A549 (cell line): ENCODE measurements at regions not wholly inside any gene's neighbourhood (a gene's known extent, or its start where the extent isn't known, plus 50 kb on each side); places are given as distances from the start of the nearest gene placed in this dataset.

Experiments
- BHLHE40 ChIP-seq: IDR thresholded peaks from 2 replicates; pipeline ENCODE4 v1.6.1; 2012; ENCODE audit warnings: low read depth, low read length, inconsistent platforms
- CTCF ChIP-seq: fragments of >200 bp; sonication (Bioruptor Twin); formaldehyde crosslinking; IDR thresholded peaks from 3 replicates; pipeline ENCODE4 v1.5.1; 2016
- EP300 ChIP-seq, 2 experiments: fragments of >200 bp; sonication (Bioruptor Twin); formaldehyde crosslinking; IDR thresholded peaks; 2 replicates in 1 of 2; 3 replicates in 1 of 2; pipeline ENCODE4 v1.6.1; 2016 to 2017
- FOSL2 ChIP-seq, 2 experiments: fragments of 450-650 bp in 1 of 2; fragments of >200 bp in 1 of 2; sonication (Bioruptor Twin) in 1 of 2; formaldehyde crosslinking; IDR thresholded peaks; 2 replicates each; pipeline versions ENCODE4 v1.5.0 to v1.6.1; 2016 to 2020; ENCODE audit warnings: mild to moderate bottlenecking in 1 of 2, moderate library complexity in 1 of 2
- MYC ChIP-seq: IDR thresholded peaks from 2 replicates; pipeline ENCODE4 v1.6.1; 2012; ENCODE audit warnings: mild to moderate bottlenecking, inconsistent platforms, low read length, improper control_type of control experiment, borderline replicate concordance
- NPAS2 ChIP-seq: fragments of 250-450 bp; sonication (Bioruptor Pico); IDR thresholded peaks from 2 replicates; pipeline ENCODE4 v1.8.0; 2022; ENCODE audit warnings: mild to moderate bottlenecking, moderate library complexity, borderline replicate concordance
- NR3C1 ChIP-seq: fragments of >200 bp; sonication (Bioruptor Twin); formaldehyde crosslinking; IDR thresholded peaks from 3 replicates; pipeline ENCODE4 v1.6.1; 2017
- POLR2A ChIP-seq: IDR thresholded peaks from 2 replicates; pipeline ENCODE4 v1.6.1; 2012; ENCODE audit warnings: mild to moderate bottlenecking, low read length
- REST ChIP-seq: fragments of 200-600 bp; sonication (generic); IDR thresholded peaks from 2 replicates; pipeline ENCODE4 v1.6.1; 2016; ENCODE audit warnings: antibody characterized with exemption, mild to moderate bottlenecking, moderate library complexity
- RFX5 ChIP-seq: fragments of 450-650 bp; IDR thresholded peaks from 2 replicates; pipeline ENCODE4 v1.7.1; 2014; ENCODE audit warnings: antibody characterized with exemption, mild to moderate bottlenecking, moderate library complexity
- SREBF2 ChIP-seq: fragments of 450-650 bp; IDR thresholded peaks from 2 replicates; pipeline ENCODE4 v1.6.1; 2014; ENCODE audit warnings: mild to moderate bottlenecking, moderate library complexity
- ZC3H11A ChIP-seq: fragments of 450-650 bp; IDR thresholded peaks from 2 replicates; pipeline ENCODE4 v1.6.1; 2014; ENCODE audit warnings: antibody characterized with exemption, mild to moderate bottlenecking

- TF ChIP-seq REST (no peak), EP300 (IDR thresholded peaks at IDR 0.05) (no peak), SREBF2 (no peak), CTCF (no peak), RFX5 (no peak), NR3C1 (no peak), NPAS2 (no peak), MYC (no peak), ZC3H11A (no peak), POLR2A (no peak), FOSL2 (IDR thresholded peaks at IDR 0.05) (no peak), FOSL2 (CRISPR knock-in tag; IDR thresholded peaks at IDR 0.05) (no peak), BHLHE40 (no peak)
Measured at GRCh38 chr1:3992103-3992556, 92.1 kb upstream of the C1orf174 start.
